HEK293T (cell line): ENCODE measurements at regions not wholly inside any gene's neighbourhood (a gene's known extent, or its start where the extent isn't known, plus 50 kb on each side); places are given as distances from the start of the nearest gene placed in this dataset.

ENCODE experiments used
- HDGF ChIP-seq: fragments of 450-650 bp; IDR thresholded peaks from 2 replicates; pipeline ENCODE4 v1.6.1; 2017; ENCODE audit warnings: antibody characterized with exemption, borderline replicate concordance
- SUZ12 ChIP-seq: fragments of 450-650 bp; IDR thresholded peaks from 2 replicates; pipeline ENCODE4 v1.6.1; 2016; ENCODE audit warnings: mild to moderate bottlenecking
- ZNF384 ChIP-seq: fragments of 450-650 bp; IDR thresholded peaks from 2 replicates; pipeline ENCODE4 v1.6.1; 2016

DNA sequence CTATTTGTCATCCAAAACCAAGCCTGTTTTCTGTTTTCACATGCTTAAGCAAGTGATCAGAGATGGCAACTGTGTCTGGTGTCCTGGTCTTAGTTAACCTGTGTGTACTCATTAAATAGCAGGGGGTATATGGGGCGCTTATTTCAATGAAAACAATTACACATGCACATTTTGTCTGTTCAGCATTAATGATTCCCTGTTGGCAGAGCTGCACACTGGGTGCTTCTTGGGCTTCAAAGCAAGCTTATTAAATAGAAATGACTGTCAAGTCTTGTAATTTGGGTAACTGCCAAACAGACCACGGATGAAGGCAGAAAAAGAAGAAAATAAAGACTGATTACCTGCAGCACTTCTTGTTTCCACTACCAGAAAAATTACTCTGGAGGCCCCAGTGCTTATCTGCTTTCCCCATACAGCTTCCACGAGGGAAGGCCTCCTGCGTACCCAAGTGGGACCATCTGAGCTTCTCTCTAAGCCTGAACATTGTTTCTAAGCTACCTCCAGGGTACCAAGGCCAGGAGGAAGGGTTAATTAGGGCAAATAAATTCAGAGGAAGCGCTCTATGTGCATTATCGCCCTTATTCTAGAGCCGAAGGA lies 107.2 kb upstream of the TBL1X start:
- TF ChIP-seq HDGF (no peak), SUZ12 (no peak), ZNF384 (no peak)
